C4-2B (cell line): ENCODE measurements at regions not wholly inside any gene's neighbourhood (a gene's known extent, or its start where the extent isn't known, plus 50 kb on each side); places are given as distances from the start of the nearest gene placed in this dataset.

Experiments used
- ZFX ChIP-seq: fragments of 450-650 bp; IDR thresholded peaks from 2 replicates; pipeline ENCODE4 v1.6.1; 2017
- TF ChIP-seq, protein P1 (sequence below): fragments of 450-650 bp; conservative IDR thresholded peaks from 2 replicates; pipeline ENCODE4 v1.5.1; 2017; ENCODE audit warnings: mild to moderate bottlenecking

DNA sequence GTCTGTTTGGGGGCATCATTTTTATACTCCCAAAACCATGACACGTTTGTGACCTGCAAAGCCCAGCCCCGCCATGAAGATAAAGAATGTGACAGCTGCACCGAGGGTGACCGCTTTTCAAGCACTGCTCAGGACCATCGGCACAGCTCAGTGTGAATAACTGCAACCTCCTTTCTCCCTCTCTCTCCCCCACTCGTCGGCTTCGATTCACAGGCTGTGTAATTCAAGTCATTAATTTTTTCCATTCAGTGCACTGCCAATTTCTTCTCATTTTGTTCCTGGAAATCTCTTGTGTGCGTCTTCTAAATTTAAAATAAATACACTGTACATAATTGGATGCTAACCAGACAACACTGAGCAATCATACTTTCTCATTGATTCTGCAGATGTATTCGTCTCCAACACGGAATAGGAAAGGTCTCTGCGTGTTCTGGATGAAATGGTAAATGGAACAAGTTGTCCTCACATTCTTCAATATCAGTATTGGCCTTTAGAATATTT, 260.8 kb downstream of the TTC8 start:
- TF ChIP-seq, protein P1, sequence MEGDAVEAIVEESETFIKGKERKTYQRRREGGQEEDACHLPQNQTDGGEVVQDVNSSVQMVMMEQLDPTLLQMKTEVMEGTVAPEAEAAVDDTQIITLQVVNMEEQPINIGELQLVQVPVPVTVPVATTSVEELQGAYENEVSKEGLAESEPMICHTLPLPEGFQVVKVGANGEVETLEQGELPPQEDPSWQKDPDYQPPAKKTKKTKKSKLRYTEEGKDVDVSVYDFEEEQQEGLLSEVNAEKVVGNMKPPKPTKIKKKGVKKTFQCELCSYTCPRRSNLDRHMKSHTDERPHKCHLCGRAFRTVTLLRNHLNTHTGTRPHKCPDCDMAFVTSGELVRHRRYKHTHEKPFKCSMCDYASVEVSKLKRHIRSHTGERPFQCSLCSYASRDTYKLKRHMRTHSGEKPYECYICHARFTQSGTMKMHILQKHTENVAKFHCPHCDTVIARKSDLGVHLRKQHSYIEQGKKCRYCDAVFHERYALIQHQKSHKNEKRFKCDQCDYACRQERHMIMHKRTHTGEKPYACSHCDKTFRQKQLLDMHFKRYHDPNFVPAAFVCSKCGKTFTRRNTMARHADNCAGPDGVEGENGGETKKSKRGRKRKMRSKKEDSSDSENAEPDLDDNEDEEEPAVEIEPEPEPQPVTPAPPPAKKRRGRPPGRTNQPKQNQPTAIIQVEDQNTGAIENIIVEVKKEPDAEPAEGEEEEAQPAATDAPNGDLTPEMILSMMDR = no peak
- no peak for TF ChIP-seq ZFX
